WERI-Rb-1 (cell line): ENCODE measurements at regions not wholly inside any gene's neighbourhood (a gene's known extent, or its start where the extent isn't known, plus 50 kb on each side); places are given as distances from the start of the nearest gene placed in this dataset.

ENCODE experiments used
- DNase-seq: peaks from one replicate; pipeline ENCODE4 v3.0.0-alpha.2; 2020
- H3K27ac ChIP-seq: fragments of 250-450 bp; sonication (Bioruptor Pico); 2 replicates; pipeline ENCODE4 v1.5.1; 2020; ENCODE audit warnings: mild to moderate bottlenecking, moderate library complexity
- H3K27me3 ChIP-seq: fragments of 250-450 bp; sonication (Bioruptor Pico); 2 replicates; pipeline ENCODE4 v1.5.1; 2021; ENCODE audit warnings: mild to moderate bottlenecking, low read depth, moderate library complexity; ENCODE audit not compliant: insufficient read depth, severe bottlenecking
- H3K36me3 ChIP-seq: fragments of 250-450 bp; sonication (Bioruptor Pico); 2 replicates; pipeline ENCODE4 v1.5.1; 2020; ENCODE audit warnings: mild to moderate bottlenecking, moderate library complexity
- H3K4me3 ChIP-seq: 2 replicates; pipeline ENCODE4 v1.5.1; 2011; ENCODE audit warnings: low read depth, mild to moderate bottlenecking, control low read depth, low read length
- H3K9me3 ChIP-seq: fragments of 250-450 bp; sonication (Bioruptor Pico); 2 replicates; pipeline ENCODE4 v1.5.1; 2021; ENCODE audit warnings: mild to moderate bottlenecking, moderate library complexity; ENCODE audit not compliant: severe bottlenecking
- TF ChIP-seq, protein P1 (sequence below): IDR thresholded peaks from 2 replicates; pipeline ENCODE4 v1.5.1; 2011; ENCODE audit warnings: low read depth, mild to moderate bottlenecking, control low read depth, inconsistent platforms, low read length

DNA sequence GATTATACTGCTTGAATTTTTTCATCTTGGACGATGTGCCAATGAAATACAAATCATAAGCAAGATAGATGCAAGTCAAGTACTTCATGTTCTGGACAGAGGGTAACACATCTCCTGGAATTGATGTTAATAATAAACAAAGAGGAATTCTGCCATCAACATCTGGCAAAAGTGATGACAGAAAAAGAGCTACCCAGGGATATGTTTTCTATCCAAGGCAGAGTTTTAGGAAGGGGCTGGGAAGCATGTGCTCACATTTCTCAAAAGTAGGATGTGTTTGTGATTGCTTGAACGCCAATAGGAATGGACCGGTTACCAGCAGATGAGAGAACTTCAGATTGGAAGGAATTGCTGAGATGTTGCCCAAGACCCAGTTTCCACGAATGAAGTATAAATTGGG lies 242.6 kb upstream of the AGTR1 start:
- no peaks in the 10 kb centered on the region for H3K36me3 ChIP-seq
- H3K4me3 ChIP-seq, result no peak overlapping the region
- TF ChIP-seq, protein P1, sequence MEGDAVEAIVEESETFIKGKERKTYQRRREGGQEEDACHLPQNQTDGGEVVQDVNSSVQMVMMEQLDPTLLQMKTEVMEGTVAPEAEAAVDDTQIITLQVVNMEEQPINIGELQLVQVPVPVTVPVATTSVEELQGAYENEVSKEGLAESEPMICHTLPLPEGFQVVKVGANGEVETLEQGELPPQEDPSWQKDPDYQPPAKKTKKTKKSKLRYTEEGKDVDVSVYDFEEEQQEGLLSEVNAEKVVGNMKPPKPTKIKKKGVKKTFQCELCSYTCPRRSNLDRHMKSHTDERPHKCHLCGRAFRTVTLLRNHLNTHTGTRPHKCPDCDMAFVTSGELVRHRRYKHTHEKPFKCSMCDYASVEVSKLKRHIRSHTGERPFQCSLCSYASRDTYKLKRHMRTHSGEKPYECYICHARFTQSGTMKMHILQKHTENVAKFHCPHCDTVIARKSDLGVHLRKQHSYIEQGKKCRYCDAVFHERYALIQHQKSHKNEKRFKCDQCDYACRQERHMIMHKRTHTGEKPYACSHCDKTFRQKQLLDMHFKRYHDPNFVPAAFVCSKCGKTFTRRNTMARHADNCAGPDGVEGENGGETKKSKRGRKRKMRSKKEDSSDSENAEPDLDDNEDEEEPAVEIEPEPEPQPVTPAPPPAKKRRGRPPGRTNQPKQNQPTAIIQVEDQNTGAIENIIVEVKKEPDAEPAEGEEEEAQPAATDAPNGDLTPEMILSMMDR, result no peak
- H3K27ac ChIP-seq, result no peak overlapping the region
- no peaks in the 10 kb centered on the region for H3K27me3 ChIP-seq
- DNase-seq, result no peak
- H3K9me3 ChIP-seq, result no peaks in the 10 kb centered on the region

DNA sequence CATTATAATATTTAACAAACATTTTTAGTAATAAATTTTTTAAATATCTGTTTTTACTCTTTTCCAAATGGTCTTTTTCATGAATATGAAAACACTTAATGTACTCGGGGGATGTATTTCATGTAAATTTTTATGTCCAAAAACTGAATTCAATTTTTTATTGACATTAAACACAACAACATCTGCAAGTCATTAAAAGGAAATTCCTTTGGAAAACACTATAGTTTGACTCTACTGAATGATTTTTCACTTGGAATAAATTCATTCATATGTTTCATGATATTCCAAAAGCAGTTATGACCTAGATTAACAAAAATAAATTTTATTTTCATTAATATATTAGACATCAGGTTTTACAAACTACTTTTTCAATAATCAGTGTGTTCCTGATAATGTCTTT lies 239.8 kb upstream of the AGTR1 start:
- Histone ChIP-seq H3K9me3 (no peaks in the 10 kb centered on the region), H3K36me3 (no peaks in the 10 kb centered on the region), H3K4me3 (no peak overlapping the region), H3K27me3 (no peaks in the 10 kb centered on the region), H3K27ac (no peak overlapping the region)
- no peak for DNase-seq
- TF ChIP-seq, protein P1, result no peak

DNA sequence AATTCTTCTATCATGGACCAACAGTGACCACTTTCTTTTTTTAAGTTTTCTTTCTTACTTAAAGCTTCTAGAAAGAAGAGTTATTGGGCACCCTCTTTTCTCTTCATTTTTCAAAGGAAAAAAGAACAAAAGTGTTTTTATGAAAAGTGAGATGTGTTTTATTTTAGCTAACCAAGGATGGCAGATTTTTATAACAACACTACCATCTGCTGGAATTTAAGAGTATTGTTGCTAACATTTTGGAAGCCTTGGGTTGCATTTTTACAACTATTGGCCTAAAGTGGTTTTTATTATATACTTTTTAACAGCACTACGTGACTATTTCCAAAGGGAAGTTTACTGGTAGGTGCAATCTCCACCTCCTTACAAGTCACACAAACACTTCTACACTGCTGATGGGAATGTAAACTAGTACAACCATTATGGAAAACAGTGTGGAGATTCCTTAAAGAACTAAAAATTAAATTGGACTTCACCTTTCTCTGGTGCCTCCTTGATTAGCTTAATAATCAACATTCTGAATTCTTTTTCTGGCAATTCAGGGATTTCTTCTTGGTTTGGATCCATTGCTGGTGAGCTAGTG lies 237.7 kb upstream of the AGTR1 start:
- TF ChIP-seq, protein P1, result no peak
- Histone ChIP-seq H3K4me3 (no peak overlapping the region), H3K9me3 (no peaks in the 10 kb centered on the region), H3K36me3 (no peaks in the 10 kb centered on the region), H3K27ac (no peak overlapping the region), H3K27me3 (no peaks in the 10 kb centered on the region)
- DNase-seq, result no peak

DNA sequence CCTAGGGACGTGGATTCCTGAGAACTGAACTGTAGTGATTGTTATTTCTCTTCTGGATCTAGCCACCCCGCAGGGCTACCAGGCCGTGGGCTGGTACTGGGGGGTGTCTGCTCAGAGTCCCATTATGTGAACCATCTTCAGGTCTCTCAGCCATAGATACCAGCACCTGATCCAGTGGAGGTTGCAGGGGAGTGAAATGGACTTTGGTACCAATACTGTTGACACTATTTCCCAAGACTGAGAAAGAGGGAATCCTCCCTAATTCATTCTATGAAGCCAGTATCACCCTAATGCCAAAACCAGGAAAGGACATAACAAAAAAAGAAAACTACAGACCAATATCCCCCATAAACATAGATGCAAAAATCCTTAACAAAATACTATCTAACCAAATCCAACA lies 237.0 kb upstream of the AGTR1 start:
- TF ChIP-seq, protein P1, result no peak
- no peaks in the 10 kb centered on the region for H3K9me3 ChIP-seq
- DNase-seq, result no peak
- no peak overlapping the region for H3K4me3 ChIP-seq
- H3K27me3 ChIP-seq, result no peaks in the 10 kb centered on the region
- no peak overlapping the region for H3K27ac ChIP-seq
- no peaks in the 10 kb centered on the region for H3K36me3 ChIP-seq

DNA sequence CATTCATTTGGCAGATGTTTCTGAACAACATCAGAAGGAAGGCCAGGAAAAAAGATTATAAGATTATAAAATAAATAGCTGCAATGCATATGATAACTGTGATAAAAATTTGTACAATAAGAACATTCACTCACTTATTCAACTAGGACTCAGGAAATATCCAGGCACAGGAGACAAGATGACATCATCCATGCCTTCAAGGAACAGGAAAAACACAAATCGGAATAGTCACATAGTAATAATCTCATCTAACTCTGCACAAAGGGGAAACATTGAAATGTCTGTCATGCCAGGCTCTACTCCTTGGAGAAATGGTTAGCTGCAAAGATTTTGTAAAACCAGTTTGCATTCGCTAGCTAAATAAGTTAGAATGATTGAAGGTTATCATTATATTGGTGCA lies 233.5 kb upstream of the AGTR1 start:
- Histone ChIP-seq H3K9me3 (no peaks in the 10 kb centered on the region), H3K36me3 (no peaks in the 10 kb centered on the region), H3K4me3 (no peak overlapping the region), H3K27me3 (no peaks in the 10 kb centered on the region), H3K27ac (no peak overlapping the region)
- TF ChIP-seq, protein P1, result no peak
- no peak for DNase-seq

DNA sequence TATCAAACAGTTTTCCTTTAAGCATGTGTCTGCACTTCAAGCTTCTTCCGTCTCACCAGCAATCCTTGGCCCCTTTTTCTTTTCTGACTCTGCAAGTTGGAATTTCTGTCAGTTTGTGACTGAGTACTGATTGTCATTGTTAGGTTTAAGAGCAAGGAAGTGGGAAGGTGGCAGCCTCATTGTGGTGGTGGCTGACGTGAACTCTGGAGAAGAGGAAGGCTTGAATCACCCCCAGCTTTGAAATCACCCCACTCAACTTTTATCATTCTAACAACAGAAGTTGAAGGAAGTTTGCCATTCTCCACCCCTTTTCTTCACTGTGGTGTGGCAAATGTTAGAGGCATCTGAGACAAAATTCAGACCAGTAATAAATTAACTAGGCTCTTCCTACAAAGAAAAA lies 231.6 kb upstream of the AGTR1 start:
- no peak for DNase-seq
- Histone ChIP-seq H3K27ac (no peak overlapping the region), H3K27me3 (no peaks in the 10 kb centered on the region), H3K36me3 (no peaks in the 10 kb centered on the region), H3K9me3 (no peaks in the 10 kb centered on the region), H3K4me3 (no peak overlapping the region)
- TF ChIP-seq, protein P1, result no peak
